IPS-NIHi7 (cell line): ENCODE measurements at regions not wholly inside any gene's neighbourhood (a gene's known extent, or its start where the extent isn't known, plus 50 kb on each side); places are given as distances from the start of the nearest gene placed in this dataset.
"Not testable (repeated sequence)": the region's sequence is repeated elsewhere in the genome, so short reads cannot be mapped to it uniquely, and the experiment has no call there.

Experiments used
- DNase-seq: peaks from one replicate; pipeline ENCODE4 v3.0.0; 2012; ENCODE audit warnings: mixed read lengths; ENCODE audit errors: extremely low spot score

DNA sequence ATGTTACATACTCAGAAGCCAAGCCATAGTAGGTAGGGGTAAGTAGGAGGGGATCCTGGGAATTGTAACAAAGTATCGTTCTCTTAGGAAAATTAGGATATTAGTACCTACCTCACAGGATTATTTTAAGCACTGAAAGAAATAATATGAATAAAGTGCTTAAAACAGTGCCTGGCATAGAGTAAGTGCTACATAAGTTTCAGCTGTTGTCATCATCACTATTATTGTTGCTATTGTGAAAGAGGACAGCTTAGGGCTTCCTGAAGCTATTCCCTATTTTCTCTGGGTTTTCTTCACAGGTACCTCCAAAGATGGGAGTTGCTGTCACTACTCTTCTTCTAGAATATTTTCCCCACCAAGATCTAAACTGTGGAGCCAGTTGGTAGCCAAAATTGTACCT, 443.7 kb upstream of the FGF16 start:
- DNase-seq = no peak

DNA sequence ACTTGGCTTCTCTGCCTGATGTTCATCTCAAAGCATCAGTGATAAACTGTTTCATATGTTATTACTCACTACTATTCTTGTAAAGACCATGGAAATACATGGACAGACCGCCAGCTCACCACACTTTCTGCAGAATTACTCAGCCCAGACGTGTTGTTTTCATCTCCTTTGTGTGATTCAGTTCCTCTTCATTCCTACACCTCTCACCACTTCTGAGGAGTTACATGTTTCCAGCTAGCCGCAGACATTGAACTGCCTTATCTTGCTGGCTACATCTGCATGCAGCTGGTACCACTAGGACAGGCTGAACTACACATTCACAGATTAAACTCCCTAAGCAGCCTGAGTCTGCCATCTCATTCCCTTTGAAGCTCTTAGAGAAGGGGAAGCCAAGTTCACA, 443.2 kb upstream of the FGF16 start:
- DNase-seq = no peak

DNA sequence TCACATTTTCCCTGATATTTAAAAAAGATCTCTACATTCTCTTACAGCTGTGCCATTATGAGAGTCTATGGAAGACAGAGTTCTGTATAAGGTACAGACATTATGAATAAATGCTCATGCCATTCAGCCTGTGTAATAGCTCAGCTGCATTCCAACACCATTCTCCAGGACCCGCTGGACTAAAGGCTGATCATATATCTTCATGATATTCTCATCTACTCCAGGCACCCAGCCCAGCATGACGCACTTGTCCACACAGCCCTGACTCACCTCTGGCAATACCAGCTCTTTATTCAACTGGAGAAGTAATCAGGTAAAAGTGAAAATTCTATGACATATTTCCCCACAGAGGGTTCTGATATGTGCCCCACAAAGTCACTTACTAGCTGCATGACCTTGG, 437.5 kb upstream of the FGF16 start:
- DNase-seq = no peak

DNA sequence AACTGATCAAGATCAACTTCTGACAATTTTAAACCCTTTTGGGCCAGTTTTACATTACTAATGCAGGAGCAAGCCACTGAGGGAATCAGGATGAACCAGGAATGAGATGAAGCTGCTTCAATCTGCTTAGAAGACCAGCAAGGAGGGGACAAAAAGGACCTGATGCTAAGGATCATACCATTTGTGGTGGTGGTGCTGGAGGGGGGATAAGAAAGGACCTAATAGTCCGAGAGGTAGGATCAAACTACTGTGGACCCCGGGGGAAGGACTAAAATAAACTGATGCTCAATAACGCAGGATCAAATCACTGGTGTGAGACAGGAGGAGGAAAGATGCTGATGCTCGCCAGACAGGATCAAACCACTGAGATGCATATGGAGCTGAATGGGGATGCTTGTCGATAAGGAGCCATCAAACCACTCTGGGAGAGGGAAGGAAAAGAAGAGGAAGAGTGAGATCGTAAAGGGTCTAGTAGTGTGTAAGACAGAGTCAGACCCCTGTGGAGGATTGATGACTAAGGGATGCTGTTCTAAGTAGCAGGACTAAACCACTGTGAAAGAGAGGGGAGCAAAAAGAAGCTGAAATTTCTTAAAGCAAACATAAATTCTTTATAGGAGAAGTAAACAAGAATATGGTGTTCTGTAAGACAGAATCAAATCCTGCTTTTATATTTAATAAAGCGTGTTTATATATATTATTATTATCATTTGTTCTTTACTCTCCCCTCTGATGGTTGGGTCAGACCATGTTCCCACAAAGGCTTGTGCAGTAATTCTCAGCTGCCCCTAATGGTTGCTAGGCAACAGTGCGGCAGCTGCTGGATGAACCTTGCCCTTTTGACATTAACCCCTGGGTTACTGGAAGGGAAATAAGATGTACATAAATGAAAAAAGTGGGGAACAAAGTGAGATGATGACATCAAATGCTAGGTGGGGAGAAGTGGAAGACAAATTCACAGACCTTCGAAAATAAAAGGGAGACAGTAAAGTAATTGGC, 432.5 kb upstream of the FGF16 start:
- peak; percentile 58 for DNase-seq

DNA sequence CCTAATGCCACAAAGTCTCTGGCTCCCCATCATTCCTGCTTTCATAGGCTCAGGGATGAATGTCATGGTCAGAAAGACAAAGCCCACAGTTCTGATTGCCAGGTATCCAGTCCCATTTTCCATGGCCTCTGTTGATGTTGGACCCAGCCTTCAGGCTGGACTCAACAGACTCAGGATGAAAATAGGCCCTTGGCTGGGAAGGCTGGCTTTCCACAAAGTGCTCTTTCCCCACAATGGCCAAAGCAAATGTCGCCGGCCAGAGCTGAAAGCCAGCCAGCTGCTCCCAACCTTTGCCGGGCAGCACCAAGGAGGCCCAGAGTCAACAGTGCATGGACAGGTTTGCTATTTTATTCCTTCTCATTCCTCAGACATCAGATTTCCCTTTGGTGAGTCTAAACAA, 430.1 kb upstream of the FGF16 start:
- DNase-seq = no peak

DNA sequence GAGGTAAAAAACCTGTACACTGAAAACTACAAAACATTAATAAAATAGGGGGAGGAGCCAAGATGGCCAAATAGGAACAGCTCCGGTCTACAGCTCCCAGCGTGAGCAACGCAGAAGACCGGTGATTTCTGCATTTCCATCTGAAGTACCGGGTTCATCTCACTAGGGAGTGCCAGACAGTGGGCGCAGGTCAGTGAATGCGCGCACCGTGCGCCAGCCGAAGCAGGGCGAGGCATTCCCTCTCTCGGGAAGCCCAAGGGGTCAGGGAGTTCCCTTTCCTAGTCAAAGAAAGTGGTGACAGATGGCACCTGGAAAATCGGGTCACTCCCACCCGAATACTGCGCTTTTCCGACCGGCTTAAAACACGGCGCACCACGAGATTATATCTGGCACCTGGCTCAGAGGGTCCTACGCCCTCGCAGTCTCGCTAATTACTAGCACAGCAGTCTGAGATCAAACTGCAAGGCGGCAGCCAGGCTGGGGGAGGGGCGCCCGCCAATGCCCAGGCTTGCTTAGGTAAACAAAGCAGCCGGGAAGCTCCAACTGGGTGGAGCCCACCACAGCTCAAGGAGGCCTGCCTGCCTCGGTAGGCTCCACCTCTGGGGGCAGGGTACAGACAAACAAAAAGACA, 400.9 kb upstream of the FGF16 start:
- DNase-seq = not testable (repeated sequence)

DNA sequence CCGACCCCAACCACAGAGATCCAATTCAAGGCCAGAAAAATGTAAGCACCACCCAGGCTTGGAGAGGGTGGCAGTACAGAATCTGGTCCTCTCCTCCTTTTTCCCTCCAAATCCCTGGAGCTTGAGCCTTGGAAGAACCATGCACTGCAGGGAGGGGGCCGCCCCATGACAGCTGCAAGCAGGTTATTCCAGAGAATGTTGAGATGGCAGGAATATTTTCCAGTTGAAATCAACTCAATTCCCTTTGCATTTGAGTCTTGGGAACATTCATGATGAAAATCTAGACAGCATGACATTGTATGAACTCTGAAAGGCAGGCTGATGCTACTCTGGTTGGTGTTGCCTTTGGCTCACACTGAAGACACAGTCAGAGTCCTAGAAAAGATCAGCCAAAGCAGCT, 386.6 kb upstream of the FGF16 start:
- no peak for DNase-seq

DNA sequence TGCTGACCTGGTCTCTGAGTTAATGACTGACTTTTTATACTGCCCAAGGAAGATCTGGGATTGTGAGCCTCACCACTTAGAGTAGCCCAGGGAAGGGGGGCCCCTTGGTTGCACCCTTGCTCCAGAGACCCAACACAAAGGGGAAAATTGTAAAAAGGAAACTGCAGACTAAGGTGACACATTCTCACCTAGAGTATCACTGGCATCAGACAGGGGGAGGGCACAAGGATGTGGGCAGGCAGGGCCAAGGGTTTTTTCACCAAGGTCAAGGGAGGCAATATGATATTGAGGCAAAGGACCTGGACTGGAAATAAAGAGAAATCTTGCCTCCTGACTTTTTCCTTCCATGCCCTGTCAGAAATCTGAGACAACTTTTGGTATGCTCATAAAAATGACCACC, 386.2 kb upstream of the FGF16 start:
- no peak for DNase-seq

DNA sequence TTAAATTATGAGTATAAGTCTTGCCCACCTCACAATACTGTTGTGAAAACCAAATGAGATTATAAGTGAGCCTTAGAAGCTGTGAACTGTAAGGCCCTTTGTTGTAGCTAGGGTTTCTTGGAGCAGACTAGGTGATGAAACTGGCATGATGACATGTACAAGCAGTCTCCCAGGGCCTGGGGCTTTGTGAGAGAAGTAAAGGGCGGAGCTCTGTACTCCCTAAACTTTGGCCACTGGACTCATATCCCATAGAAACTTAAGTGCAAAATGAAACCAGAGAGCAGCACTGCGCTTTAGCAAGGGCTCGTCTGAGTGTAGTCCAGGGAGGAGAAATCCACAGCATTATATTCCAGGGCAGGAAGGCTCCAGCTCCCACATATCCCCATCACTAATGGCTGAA, 385.6 kb upstream of the FGF16 start:
- DNase-seq = no peak

DNA sequence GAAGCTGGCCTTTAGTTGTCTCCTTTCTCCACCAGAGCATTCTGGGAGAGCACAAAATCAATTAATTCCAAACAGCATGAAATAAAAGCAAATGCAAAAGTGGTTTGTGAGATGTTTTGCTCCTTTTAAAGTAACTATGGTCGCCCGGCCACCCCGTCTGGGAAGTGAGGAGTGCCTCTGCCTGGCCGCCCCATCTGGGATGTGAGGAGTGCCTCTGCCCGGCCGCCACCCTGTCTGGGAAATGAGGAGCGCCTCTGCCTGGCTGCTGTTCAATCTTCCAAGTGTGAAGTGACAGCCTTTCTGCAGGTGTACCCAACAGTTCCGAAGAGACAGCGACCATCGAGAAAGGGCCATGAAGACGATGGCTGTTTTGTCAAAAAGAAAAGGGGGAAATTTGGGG, 381.3 kb upstream of the FGF16 start:
- DNase-seq = no peak

DNA sequence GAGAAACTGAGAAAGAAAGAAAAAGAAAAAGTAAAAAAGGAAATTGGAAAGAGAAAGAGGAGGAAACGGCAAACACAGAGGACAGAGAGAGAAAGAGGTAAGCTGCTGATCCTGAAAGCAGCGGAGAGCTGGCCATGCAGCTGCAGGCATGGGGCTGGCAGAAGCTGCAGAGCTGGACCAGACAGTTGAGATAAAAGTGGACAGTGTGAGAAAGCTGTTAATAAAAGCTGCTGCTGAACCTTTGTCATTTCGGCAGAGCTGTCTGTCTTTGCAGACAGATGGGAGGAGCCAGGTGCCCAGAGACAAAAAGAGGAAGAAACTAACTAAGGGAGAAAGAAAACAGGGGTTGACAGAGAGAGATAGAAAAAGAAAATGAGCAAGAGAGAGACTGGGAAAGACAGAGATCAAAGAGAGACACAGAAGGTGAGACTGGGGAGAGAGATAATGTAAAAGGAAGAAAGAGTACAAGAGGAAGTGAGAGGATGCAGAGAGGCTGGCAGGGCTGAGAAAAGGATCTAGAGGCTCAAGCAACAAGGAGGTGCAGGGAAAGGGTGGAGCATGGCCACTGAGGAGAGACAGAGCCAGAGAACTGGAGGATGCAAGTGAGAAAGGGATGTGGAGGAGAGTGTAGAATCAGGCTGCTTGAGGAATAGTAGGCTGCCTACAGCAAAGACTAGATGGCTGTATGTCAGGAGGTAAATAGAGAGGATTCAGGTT, 376.8 kb upstream of the FGF16 start:
- no peak for DNase-seq

DNA sequence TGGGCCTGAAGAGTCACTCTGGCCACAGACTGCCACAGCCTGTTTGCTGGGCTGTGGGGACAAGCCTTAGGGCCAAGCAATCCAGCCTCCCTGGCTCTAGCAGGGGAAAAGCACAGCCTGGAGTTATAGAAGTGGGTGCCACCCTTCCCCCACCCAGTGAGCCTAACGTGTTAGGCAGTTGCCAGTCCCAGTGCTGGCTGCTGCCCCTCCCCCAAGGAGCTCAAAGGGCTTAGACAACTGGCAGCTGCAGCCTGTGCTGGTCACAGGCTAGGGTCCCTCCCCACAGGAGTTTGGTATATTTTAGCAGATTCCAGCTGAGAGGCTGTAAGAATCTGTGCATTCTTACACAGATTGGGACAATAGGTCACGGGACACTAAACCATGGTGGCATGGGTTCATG, 370.3 kb upstream of the FGF16 start:
- no peak for DNase-seq

DNA sequence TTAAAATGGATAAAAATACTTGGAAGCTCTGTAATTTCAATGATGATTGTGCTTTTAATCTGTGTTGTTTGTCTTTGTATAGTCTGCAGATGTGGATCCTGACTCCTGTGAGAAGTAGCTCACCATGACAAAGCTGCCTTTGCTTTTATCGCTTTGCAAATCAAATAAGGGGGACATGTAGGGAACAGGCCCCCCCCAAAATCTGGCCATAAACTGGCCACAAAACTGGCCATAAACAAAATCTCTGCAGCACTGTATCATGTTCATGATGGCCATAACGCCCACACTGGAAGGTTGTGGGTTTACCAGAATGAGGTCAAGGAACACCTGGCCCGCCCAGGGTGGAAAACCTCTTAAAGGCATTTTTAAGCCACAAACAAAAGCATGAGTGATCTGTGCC, 366.0 kb upstream of the FGF16 start:
- DNase-seq = not testable (repeated sequence)

DNA sequence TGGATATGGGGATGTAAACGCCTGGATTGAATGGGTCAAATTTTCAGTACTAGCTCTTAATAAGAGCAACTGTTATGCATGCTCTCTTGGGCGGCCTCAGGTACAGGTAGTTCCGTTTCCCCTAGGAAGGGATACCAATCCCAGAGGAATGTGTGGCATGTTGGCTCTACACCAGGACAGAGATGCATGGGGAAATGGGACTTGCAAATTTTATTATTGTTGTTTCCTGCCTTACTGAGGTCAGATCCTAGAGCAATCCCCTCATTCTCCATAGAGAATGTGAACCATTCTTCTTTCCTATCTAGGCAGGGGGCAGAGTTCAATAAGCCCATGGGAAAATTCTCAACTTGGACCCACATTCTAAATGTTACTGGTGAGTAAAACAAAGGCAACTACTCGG, 361.8 kb upstream of the FGF16 start:
- no peak for DNase-seq

DNA sequence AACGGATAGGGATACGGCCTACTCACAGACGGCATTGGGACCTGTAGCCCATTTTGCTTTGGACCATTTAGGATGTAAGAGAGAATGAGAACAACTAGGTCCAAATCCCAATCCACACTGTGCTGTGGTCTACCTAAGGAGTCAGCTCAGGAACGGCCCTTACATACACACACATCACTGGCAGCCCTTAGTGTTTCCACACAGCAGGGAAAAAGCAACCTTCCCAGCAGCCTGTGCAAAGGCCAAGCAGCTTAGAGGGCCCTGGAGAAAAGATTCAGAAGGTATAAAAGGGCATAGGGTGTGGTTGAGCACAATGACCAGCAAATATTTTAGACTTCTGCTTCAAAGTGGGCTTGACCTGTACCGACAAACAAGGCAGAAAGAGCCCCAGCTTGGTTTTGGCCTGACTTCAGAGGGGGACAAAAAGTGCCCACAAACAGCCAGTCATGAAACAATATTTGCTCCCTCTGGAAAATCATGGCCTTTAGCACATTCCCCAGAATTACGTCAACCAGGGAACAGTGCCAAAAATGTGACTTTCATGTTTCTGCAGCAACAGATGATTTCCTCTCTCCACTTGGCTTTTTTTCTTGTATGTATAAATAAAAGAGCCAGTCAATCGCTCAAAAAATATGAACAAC, 359.5 kb upstream of the FGF16 start:
- DNase-seq = no peak

DNA sequence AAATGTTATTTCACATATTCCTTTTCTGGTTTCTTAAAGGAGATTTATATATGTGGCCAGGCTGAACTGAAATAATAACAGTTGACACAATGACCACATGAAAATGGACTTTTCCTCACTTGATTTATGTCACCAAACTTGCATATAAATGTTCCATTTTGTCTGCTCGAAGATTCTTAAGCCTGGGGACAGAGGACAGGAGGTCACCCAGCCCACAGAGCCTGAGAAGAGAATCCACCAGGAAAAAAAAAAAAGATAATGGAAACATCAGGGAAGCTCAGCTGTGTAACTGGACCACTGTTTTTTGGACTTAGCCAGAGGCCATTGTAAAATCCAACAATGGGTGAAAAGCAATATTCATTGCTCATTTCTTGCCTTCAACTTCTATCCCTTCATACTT, 359.0 kb upstream of the FGF16 start:
- DNase-seq = no peak

DNA sequence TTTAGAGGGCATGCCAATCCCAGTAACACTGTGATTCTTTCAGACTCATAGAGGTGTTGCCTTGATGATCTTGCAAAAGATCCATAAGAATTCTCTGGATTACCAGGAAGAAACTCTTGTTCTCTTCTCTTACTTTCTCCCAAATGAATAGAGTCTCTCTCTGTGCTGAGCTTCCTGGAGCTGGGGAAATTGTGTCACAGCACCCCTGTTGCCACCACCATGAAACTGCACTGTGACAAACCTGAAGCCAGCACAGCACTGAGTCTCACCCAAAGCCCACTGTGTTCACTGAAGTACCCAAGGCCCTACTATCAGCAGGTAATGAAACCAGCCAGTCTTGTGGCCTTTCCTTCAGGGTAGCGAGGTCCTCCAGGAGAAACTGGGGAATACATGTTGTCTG, 332.7 kb upstream of the FGF16 start:
- DNase-seq = no peak

DNA sequence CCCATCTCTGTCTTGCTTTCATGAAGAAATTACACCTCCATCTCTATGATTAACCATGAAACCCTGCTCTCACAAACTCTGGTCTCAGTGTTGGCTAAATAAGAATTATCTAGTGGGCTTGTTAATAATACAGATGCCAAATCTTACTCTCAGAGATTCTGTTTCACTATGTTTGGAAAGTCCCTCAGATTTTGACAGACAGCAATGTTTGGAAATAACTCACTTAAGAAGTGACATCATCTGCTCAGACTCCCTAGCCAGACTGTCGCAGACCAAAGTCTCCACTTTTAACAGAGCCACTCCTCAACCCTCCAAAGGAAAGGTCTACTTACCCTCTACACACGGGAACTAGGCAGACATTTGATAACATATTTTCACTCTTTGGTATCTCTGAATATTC, 328.5 kb upstream of the FGF16 start:
- DNase-seq = no peak

DNA sequence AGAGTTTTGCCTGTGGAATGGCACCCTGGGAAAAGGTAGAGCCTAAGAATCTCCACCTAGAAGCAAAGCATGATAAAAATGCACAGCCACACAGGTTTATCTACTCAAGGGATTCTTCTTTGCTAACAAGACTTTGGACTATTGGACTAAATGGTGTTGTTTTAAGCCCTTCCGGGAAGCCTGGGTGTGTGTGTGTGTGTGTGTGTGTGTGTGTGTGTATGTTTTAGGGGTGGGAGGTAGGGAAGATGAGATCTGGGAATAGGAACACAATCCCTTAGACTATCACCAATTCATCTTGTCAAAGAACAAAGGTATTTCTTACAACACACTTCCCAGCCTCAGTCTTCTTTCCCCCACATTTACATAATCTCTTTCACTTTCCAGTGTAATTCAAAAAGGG, 327.5 kb upstream of the FGF16 start:
- no peak for DNase-seq

DNA sequence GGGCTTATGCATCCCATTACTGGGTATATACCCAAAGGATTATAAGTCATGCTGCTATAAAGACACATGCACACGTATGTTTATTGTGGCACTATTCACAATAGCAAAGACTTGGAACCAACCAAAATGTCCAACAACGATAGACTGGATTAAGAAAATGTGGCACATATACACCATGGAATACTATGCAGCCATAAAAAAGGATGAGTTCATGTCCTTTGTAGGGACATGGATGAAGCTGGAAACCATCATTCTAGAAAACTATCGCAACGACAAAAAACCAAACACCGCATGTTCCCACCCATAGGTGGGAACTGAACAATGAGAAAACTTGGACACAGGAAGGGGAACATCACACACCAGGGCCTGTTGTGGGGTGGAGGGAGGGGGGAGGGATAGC, 323.3 kb upstream of the FGF16 start:
- not testable (repeated sequence) for DNase-seq

DNA sequence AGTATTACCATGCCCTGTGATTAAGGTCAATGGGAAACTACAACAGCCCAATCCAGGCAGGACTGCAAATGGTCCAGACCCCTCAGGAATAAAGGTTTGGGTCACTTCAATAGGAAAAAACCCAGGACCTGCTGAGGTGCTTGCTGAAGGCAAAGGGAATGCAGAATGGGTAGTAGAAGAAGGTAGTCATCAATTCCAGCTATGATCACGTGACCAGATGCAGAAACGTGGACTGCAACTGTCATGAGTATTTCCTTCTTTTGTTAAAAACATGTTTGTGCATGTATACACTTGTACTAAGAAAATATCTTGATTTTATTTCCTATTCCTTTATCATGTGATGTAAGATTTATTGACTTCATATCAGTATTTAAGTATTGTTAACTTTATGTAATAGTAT, 319.6 kb upstream of the FGF16 start:
- DNase-seq = not testable (repeated sequence)

DNA sequence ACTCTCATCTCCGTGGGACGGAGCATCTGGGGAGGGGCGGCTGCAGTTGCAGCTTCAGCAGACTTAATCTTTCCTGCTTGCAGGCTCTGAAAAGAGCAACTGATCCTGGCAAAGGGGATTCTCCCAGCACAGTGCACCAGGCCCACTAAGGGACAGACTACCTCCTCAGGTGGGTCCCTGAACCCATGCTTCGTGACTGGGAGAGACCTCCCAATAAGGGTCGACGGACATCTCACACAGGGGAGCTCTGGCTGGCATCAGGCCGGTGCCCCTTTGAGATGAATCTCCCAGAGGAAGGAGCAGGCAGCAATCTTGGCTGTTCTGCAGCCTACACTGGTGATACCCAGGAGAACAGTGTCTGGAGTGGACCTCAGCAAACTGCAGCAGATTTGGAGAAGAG, 303.3 kb upstream of the FGF16 start:
- no peak for DNase-seq
